BE2C (cell line): ENCODE measurements at regions not wholly inside any gene's neighbourhood (a gene's known extent, or its start where the extent isn't known, plus 50 kb on each side); places are given as distances from the start of the nearest gene placed in this dataset.
A peak's percentile ranks its signal among the peaks of the same experiment; 100 is the strongest.

Experiments used
- DNase-seq: peaks from one replicate; pipeline ENCODE4 v3.0.0-alpha.2; 2020
- H3K27me3 ChIP-seq: fragments of 250-450 bp; sonication (Bioruptor Pico); 2 replicates; pipeline ENCODE4 v1.5.1; 2020; ENCODE audit warnings: mild to moderate bottlenecking
- H3K36me3 ChIP-seq: fragments of 250-450 bp; sonication (Bioruptor Pico); 2 replicates; pipeline ENCODE4 v1.5.1; 2020; ENCODE audit warnings: mild to moderate bottlenecking
- H3K4me1 ChIP-seq: fragments of 250-450 bp; sonication (Bioruptor Pico); 2 replicates; pipeline ENCODE4 v1.5.1; 2020
- H3K4me3 ChIP-seq: 2 replicates; pipeline ENCODE4 v1.5.1; 2011; ENCODE audit warnings: low read depth, low read length
- H3K9me3 ChIP-seq: fragments of 250-450 bp; sonication (Bioruptor Pico); 2 replicates; pipeline ENCODE4 v1.5.1; 2020
- TF ChIP-seq, protein P1 (sequence below): IDR thresholded peaks from 2 replicates; pipeline ENCODE4 v1.5.1; 2012; ENCODE audit warnings: mild to moderate bottlenecking, low read depth, low read length

DNA sequence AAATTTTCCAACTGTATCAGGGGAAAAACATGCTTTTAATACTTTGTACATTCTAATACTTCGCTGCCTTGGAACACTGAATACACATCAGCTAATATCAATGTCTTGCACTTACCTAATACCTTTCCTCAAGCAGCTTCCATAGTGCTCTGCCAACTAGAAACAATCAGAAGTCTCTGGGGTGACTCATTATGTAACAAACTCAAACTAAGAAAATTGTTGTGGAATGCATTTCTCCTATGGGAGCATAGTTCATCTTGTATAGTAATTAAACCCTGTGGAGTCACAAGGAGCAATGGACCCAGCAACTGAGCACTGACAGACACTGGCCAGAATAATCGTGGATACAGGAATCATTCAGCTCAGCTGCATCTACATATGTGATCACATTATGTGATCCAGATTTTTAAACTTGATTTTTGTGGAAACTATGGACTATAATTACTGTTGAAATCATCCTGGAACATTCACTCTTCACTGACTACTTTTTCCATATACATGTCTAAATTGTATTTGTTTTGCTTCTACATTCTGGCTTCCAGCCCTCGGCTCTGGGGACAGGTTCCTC is 496.9 kb downstream of the TMA16 start:
- Histone ChIP-seq H3K9me3 (no peaks in the 10 kb centered on the region), H3K4me1 (no peaks in the 10 kb centered on the region), H3K4me3 (no peak overlapping the region), H3K36me3 (no peaks in the 10 kb centered on the region), H3K27me3 (no peaks in the 10 kb centered on the region)
- no peak for DNase-seq
- TF ChIP-seq, protein P1, sequence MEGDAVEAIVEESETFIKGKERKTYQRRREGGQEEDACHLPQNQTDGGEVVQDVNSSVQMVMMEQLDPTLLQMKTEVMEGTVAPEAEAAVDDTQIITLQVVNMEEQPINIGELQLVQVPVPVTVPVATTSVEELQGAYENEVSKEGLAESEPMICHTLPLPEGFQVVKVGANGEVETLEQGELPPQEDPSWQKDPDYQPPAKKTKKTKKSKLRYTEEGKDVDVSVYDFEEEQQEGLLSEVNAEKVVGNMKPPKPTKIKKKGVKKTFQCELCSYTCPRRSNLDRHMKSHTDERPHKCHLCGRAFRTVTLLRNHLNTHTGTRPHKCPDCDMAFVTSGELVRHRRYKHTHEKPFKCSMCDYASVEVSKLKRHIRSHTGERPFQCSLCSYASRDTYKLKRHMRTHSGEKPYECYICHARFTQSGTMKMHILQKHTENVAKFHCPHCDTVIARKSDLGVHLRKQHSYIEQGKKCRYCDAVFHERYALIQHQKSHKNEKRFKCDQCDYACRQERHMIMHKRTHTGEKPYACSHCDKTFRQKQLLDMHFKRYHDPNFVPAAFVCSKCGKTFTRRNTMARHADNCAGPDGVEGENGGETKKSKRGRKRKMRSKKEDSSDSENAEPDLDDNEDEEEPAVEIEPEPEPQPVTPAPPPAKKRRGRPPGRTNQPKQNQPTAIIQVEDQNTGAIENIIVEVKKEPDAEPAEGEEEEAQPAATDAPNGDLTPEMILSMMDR, result no peak

DNA sequence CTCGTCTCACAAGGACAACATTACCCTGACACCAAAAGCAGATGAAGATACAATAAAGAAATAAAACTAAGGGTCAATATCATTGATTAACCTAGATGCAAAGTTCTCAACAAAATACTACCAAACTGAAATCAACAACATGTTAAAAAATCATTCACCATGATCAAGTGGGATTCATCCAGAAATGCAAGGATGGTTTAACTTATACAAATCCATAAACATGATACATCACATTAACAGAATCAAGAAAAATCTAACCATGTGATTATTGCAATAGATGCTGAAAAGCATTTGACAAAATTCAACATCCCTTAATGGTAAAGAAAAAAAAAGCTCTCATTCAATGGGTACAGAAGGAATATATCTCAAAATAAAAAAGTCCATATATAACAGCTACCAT is 514.9 kb downstream of the TMA16 start:
- Histone ChIP-seq H3K36me3 (no peaks in the 10 kb centered on the region), H3K4me1 (no peaks in the 10 kb centered on the region), H3K27me3 (no peaks in the 10 kb centered on the region), H3K4me3 (no peak overlapping the region), H3K9me3 (no peaks in the 10 kb centered on the region)
- TF ChIP-seq, protein P1, result no peak
- DNase-seq, result no peak

DNA sequence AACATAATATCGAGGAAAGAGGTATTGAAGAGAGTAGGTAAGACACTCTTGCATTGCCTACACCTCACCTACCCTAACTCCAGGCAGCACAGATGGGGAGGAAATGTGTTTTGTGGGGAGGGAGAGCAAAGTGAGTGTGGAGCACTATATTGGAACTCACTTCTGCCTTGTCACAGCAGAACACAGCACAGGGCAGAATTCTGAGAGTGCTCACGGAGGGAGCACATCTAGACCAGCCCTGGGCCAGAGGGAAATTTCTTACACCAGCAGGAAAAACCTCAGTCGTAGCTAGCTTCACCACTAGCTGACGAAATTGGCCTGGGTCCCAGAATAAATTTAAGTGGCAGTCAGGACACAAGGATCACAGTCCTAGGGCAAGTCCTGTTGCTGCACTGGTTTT is 517.3 kb downstream of the TMA16 start:
- Histone ChIP-seq H3K4me1 (no peaks in the 10 kb centered on the region), H3K4me3 (no peak overlapping the region), H3K36me3 (no peaks in the 10 kb centered on the region), H3K27me3 (no peaks in the 10 kb centered on the region), H3K9me3 (no peaks in the 10 kb centered on the region)
- TF ChIP-seq, protein P1, result no peak
- DNase-seq, result no peak

DNA sequence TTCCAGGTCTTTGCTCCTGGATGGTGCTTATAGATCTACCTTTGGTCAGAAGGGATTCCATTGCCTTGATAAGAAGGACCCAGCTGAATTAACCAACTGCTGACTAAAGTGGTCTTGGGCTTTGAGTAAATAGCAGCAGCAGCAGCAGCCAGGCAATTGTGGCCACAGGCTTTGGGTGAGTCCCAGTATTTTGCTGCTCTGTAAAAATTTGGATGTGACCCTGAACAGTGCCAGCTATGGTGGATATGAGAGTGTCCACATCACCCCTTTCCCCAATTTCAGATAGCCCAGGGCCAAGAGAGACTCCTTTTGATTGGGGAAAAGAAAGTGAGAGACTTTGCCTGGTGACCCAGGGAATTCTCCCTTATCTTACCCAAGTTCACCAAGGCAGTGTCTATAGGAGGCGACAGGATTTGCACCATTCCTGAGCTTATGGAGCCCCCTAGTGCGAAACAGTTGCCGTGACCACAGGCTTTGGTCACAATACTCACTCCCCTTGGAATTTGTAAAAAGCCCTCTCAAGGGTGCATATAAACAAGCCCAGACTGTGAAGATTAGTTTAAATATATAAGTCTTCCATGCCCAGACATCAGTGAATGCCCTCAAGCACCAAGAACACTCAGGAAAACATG is 518.0 kb downstream of the TMA16 start:
- Histone ChIP-seq H3K36me3 (no peaks in the 10 kb centered on the region), H3K9me3 (no peaks in the 10 kb centered on the region), H3K4me1 (no peaks in the 10 kb centered on the region), H3K27me3 (no peaks in the 10 kb centered on the region), H3K4me3 (no peak overlapping the region)
- TF ChIP-seq, protein P1, result peak; percentile 33
- DNase-seq, result peak; percentile 5

DNA sequence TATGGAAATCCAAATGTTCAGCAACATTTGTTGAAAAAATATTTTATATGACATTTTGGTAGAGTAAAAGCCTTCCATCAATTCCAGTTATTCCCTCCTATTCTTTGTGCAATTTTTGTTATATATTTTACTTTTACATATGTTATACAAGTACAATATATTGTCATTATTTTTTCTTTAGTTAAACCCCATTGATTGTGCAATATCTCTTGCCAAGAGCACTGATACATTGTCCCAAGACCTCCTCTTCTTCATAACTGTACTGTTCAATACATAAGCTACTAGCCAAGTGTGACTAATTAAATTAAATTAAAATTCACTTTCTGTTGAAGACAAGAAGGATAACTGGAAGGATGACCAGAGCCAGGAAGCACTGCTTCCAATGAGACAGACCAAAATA is 527.5 kb downstream of the TMA16 start:
- no peaks in the 10 kb centered on the region for H3K36me3 ChIP-seq
- TF ChIP-seq, protein P1, result no peak
- no peak overlapping the region for H3K4me3 ChIP-seq
- no peaks in the 10 kb centered on the region for H3K4me1 ChIP-seq
- no peaks in the 10 kb centered on the region for H3K27me3 ChIP-seq
- DNase-seq, result no peak
- H3K9me3 ChIP-seq, result peaks cover 2% of the 10 kb centered on the region; the same call in 1 of the 2 replicates

DNA sequence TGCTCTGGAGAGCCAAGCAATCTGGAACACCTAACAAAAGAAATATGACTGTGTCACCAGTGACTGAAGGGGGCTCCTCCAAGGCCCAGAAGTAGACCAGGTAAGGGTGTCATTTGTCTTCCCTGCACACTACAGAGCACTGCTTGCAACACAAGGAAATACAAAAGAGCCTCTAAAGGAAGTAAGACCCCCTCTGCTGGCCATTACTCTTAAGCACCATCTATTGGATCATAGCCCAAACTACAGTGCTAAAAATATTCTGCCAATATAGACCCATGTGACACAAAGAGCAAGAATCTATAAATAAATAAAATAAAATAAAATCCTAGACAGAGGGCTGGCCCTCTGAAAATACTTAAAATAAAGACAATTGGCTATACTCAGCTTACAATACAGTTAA is 528.7 kb downstream of the TMA16 start:
- TF ChIP-seq, protein P1, result no peak
- DNase-seq, result no peak
- H3K9me3 ChIP-seq, result peaks cover 2% of the 10 kb centered on the region; the same call in 1 of the 2 replicates
- H3K4me3 ChIP-seq, result no peak overlapping the region
- H3K36me3 ChIP-seq, result no peaks in the 10 kb centered on the region
- no peaks in the 10 kb centered on the region for H3K4me1 ChIP-seq
- H3K27me3 ChIP-seq, result no peaks in the 10 kb centered on the region
